Vagina (tissue), 2 donors: ENCODE measurements at regions not wholly inside any gene's neighbourhood (a gene's known extent, or its start where the extent isn't known, plus 50 kb on each side); places are given as distances from the start of the nearest gene placed in this dataset.

ENCODE experiments used
- DNase-seq, 2 donors: peaks; one replicate each; pipeline ENCODE4 v3.0.0-alpha.2; 2017; ENCODE audit errors: extremely low spot score in 2 of 2
- H3K27ac ChIP-seq: fragments of 200-600 bp; sonication (generic); one replicate; pipeline ENCODE4 v1.5.1; 2019
- H3K27me3 ChIP-seq: fragments of 200-600 bp; sonication (generic); one replicate; pipeline ENCODE4 v1.5.1; 2019
- H3K36me3 ChIP-seq, 2 donors: fragments of 200-600 bp; sonication (generic); one replicate each; pipeline ENCODE4 v1.5.1; 2017 to 2019
- H3K4me1 ChIP-seq: fragments of 200-600 bp; sonication (generic); one replicate; pipeline ENCODE4 v1.5.1; 2019
- H3K4me3 ChIP-seq, 2 donors: fragments of 200-600 bp; sonication (generic); 1 replicate in 1 of 2; 2 replicates in 1 of 2; pipeline ENCODE4 v1.5.1; 2016 to 2019
- H3K9me3 ChIP-seq: fragments of 200-600 bp; sonication (generic); one replicate; pipeline ENCODE4 v1.5.1; 2019
- CTCF ChIP-seq, 3 experiments: fragments of 450-650 bp in 2 of 3; fragments of 200-600 bp in 1 of 3; sonication (generic) in 1 of 3; IDR thresholded peaks; one replicate each; pipeline ENCODE4 v1.5.1; 2017 to 2019; ENCODE audit warnings: antibody characterized with exemption in 3 of 3, mild to moderate bottlenecking in 2 of 3, moderate library complexity in 2 of 3
- POLR2A ChIP-seq, 2 donors: fragments of 450-650 bp; IDR thresholded peaks; one replicate each; pipeline ENCODE4 v1.6.1; 2017; ENCODE audit warnings: antibody characterized with exemption in 2 of 2, mild to moderate bottlenecking in 2 of 2, moderate library complexity in 2 of 2
- POLR2AphosphoS5 ChIP-seq, 2 donors: sonication (generic); formaldehyde crosslinking; IDR thresholded peaks; one replicate each; pipeline ENCODE4 v1.9.0; 2017; ENCODE audit warnings: antibody characterized with exemption in 2 of 2, mild to moderate bottlenecking in 2 of 2, low read depth in 1 of 2; ENCODE audit not compliant: insufficient read depth in 1 of 2
- intact Hi-C: fragments of 100-400 bp; cut with DNase I; formaldehyde crosslinking; loops from one replicate; pipeline ENCODE4 v1.15.1; 2023

- intact Hi-C loops = no loop called here
- Histone ChIP-seq H3K4me3 (no peak overlapping the region), H3K27ac (no peak overlapping the region), H3K9me3 (no peaks in the 10 kb centered on the region), H3K27me3 (no peaks in the 10 kb centered on the region), H3K4me1 (no peaks in the 10 kb centered on the region), H3K36me3 (no peaks in the 10 kb centered on the region)
- no peak for DNase-seq
- no peak for TF ChIP-seq POLR2AphosphoS5 (IDR thresholded peaks at IDR 0.05; ENCODE audit: insufficient read depth in 1 of 2, low read depth in 1 of 2)
- no peak for TF ChIP-seq POLR2A (IDR thresholded peaks at IDR 0.05)
- TF ChIP-seq CTCF (IDR thresholded peaks at IDR 0.05) = no peak
Observed at GRCh38 chr4:117793845-117794480, 240.3 kb upstream of the NDST3 start.

- H3K9me3 ChIP-seq = no peaks in the 10 kb centered on the region
- no peaks in the 10 kb centered on the region for H3K4me1 ChIP-seq
- H3K4me3 ChIP-seq = no peak overlapping the region
- no peak for DNase-seq
- no peaks in the 10 kb centered on the region for H3K36me3 ChIP-seq
- intact Hi-C loops = no loop called here
- TF ChIP-seq POLR2A (IDR thresholded peaks at IDR 0.05) = no peak
- no peak for TF ChIP-seq CTCF (IDR thresholded peaks at IDR 0.05)
- TF ChIP-seq POLR2AphosphoS5 (IDR thresholded peaks at IDR 0.05; ENCODE audit: insufficient read depth in 1 of 2, low read depth in 1 of 2) = no peak
- H3K27me3 ChIP-seq = no peaks in the 10 kb centered on the region
- no peak overlapping the region for H3K27ac ChIP-seq
Observed at GRCh38 chr4:117796677-117797076, 237.6 kb upstream of the NDST3 start.

GRCh38 chr4:117800636-117801035 lies 233.7 kb upstream of the NDST3 start:
- TF ChIP-seq POLR2A (IDR thresholded peaks at IDR 0.05) (no peak), CTCF (IDR thresholded peaks at IDR 0.05) (no peak), POLR2AphosphoS5 (IDR thresholded peaks at IDR 0.05; ENCODE audit: insufficient read depth in 1 of 2, low read depth in 1 of 2) (no peak)
- H3K4me3 ChIP-seq = no peak overlapping the region
- intact Hi-C loops = no loop called here

GRCh38 chr4:117801756-117802155 lies 232.5 kb upstream of the NDST3 start:
- no peak for TF ChIP-seq CTCF (IDR thresholded peaks at IDR 0.05)
- TF ChIP-seq POLR2A (IDR thresholded peaks at IDR 0.05) = no peak
- no peak for TF ChIP-seq POLR2AphosphoS5 (IDR thresholded peaks at IDR 0.05; ENCODE audit: insufficient read depth in 1 of 2, low read depth in 1 of 2)
- H3K27me3 ChIP-seq = no peaks in the 10 kb centered on the region
- H3K36me3 ChIP-seq = no peaks in the 10 kb centered on the region
- H3K4me1 ChIP-seq = no peaks in the 10 kb centered on the region
- DNase-seq = no peak
- H3K9me3 ChIP-seq = no peaks in the 10 kb centered on the region
- no peak overlapping the region for H3K4me3 ChIP-seq
- intact Hi-C loops = no loop called here
- H3K27ac ChIP-seq = no peak overlapping the region

More at GRCh38 chr4:117800636-117801035, 233.7 kb upstream of the NDST3 start:
- no peaks in the 10 kb centered on the region for H3K4me1 ChIP-seq
- no peak for DNase-seq
- no peaks in the 10 kb centered on the region for H3K36me3 ChIP-seq
- H3K9me3 ChIP-seq = no peaks in the 10 kb centered on the region
- H3K27me3 ChIP-seq = no peaks in the 10 kb centered on the region
- no peak overlapping the region for H3K27ac ChIP-seq

GRCh38 chr4:117811731-117812130 lies 222.6 kb upstream of the NDST3 start:
- Histone ChIP-seq H3K4me3 (no peak overlapping the region), H3K27me3 (no peaks in the 10 kb centered on the region), H3K9me3 (no peaks in the 10 kb centered on the region), H3K36me3 (no peaks in the 10 kb centered on the region), H3K4me1 (no peaks in the 10 kb centered on the region), H3K27ac (no peak overlapping the region)
- intact Hi-C loops = no loop called here
- TF ChIP-seq POLR2A (IDR thresholded peaks at IDR 0.05) = no peak
- DNase-seq = no peak
